IMR-90 (cell line): ENCODE measurements at regions not wholly inside any gene's neighbourhood (a gene's known extent, or its start where the extent isn't known, plus 50 kb on each side); places are given as distances from the start of the nearest gene placed in this dataset.

Experiments used
- ATAC-seq: fragments of 200-7000 bp; cut with Tn5 transposase; 2 replicates; pipeline ENCODE4 v1.9.1; 2020; ENCODE audit warnings: low read depth, mild to moderate bottlenecking, moderate library complexity
- BruUV-seq: library from RNA; stranded (reverse); fragments of 400-500 nt; replicated peaks from 2 replicates; lab custom pipeline; 2021; lab: Mats Ljungman, UMichigan
- CTCF ChIA-PET: fragments of 300-600 bp; formaldehyde crosslinking; extraction: SDS; loops from one replicate; lab custom pipeline; 2021; ENCODE audit warnings: antibody characterized with exemption; lab: Yijun Ruan, JAX
- POLR2A ChIA-PET: fragments of 300-600 bp; sonication (Branson Sonifier 250); formaldehyde crosslinking; loops from one replicate; lab custom pipeline; 2022; ENCODE audit warnings: antibody characterized with exemption; ENCODE audit not compliant: unreplicated experiment; lab: Charles Lee
- DNase-seq: peaks from one replicate; pipeline ENCODE4 v3.0.0; 2013
- H2AFZ ChIP-seq: replicated peaks from 2 replicates; pipeline ENCODE3; 2013; ENCODE audit warnings: low read length, mild to moderate bottlenecking; ENCODE audit not compliant: poor library complexity
- H2AK5ac ChIP-seq: 2 replicates; pipeline ENCODE4 v1.6.1; 2013; ENCODE audit warnings: low read depth, low read length, inconsistent platforms
- H2AK9ac ChIP-seq: replicated peaks from 2 replicates; pipeline ENCODE3; 2013; ENCODE audit warnings: mild to moderate bottlenecking, low read depth, low read length, moderate library complexity; ENCODE audit not compliant: poor library complexity
- H2BK120ac ChIP-seq: 2 replicates; pipeline ENCODE4 v1.6.1; 2013; ENCODE audit warnings: low read depth, low read length, inconsistent platforms
- H2BK15ac ChIP-seq: 3 replicates; pipeline ENCODE4 v1.6.1; 2013; ENCODE audit warnings: low read depth, low read length, inconsistent platforms
- H2BK20ac ChIP-seq: 2 replicates; pipeline ENCODE4 v1.6.1; 2013; ENCODE audit warnings: low read depth, mild to moderate bottlenecking, inconsistent platforms, low read length, moderate library complexity
- H2BK5ac ChIP-seq: 2 replicates; pipeline ENCODE4 v1.6.1; 2013; ENCODE audit warnings: mild to moderate bottlenecking, low read depth, low read length, inconsistent platforms; ENCODE audit not compliant: poor library complexity, severe bottlenecking
- H3K14ac ChIP-seq: replicated peaks from 2 replicates; pipeline ENCODE4 v1.6.1; 2013; ENCODE audit warnings: low read depth, low read length, inconsistent platforms
- H3K18ac ChIP-seq: 2 replicates; pipeline ENCODE4 v1.6.1; 2013; ENCODE audit warnings: low read depth, low read length, control low read depth
- H3K23ac ChIP-seq: 2 replicates; pipeline ENCODE4 v1.6.1; 2013; ENCODE audit warnings: low read depth, low read length, inconsistent platforms
- H3K27ac ChIP-seq: 2 replicates; pipeline ENCODE4 v1.5.1; 2013; ENCODE audit warnings: mild to moderate bottlenecking, control low read depth, low read length; ENCODE audit not compliant: insufficient read depth
- H3K27me3 ChIP-seq: 2 replicates; pipeline ENCODE4 v1.6.1; 2013; ENCODE audit warnings: low read length; ENCODE audit not compliant: control insufficient read depth, insufficient read depth
- H3K36me3 ChIP-seq: 2 replicates; pipeline ENCODE4 v1.6.1; 2013; ENCODE audit warnings: low read length, mixed read lengths; ENCODE audit not compliant: control insufficient read depth, insufficient read depth
- H3K4ac ChIP-seq: 2 replicates; pipeline ENCODE4 v1.6.1; 2013; ENCODE audit warnings: low read depth, low read length, inconsistent platforms
- H3K4me1 ChIP-seq: 2 replicates; pipeline ENCODE4 v1.6.1; 2013; ENCODE audit warnings: low read length, mixed read lengths; ENCODE audit not compliant: control insufficient read depth, insufficient read depth
- H3K4me2 ChIP-seq: 2 replicates; pipeline ENCODE4 v1.6.1; 2013; ENCODE audit warnings: low read depth, mild to moderate bottlenecking, control low read depth, low read length, moderate library complexity
- H3K4me3 ChIP-seq: 2 replicates; pipeline ENCODE4 v1.5.1; 2013; ENCODE audit warnings: low read depth, mild to moderate bottlenecking, control low read depth, low read length, moderate library complexity; ENCODE audit not compliant: insufficient read depth
- H3K56ac ChIP-seq: 2 replicates; pipeline ENCODE4 v1.6.1; 2013; ENCODE audit warnings: low read length, inconsistent platforms; ENCODE audit not compliant: insufficient read depth; ENCODE audit errors: extremely low read depth
- H3K79me1 ChIP-seq, 2 experiments: 2 replicates each; pipeline ENCODE4 v1.6.1; 2013; ENCODE audit warnings: low read length in 2 of 2, inconsistent platforms in 1 of 2, low read depth in 1 of 2
- H3K9ac ChIP-seq: 2 replicates; pipeline ENCODE4 v1.6.1; 2013; ENCODE audit warnings: low read depth, low read length, control low read depth
- H3K9me1 ChIP-seq: 2 replicates; pipeline ENCODE4 v1.6.1; 2013; ENCODE audit warnings: low read length, inconsistent platforms; ENCODE audit not compliant: insufficient read depth
- H3K9me3 ChIP-seq: 2 replicates; pipeline ENCODE4 v1.6.1; 2013; ENCODE audit warnings: low read length; ENCODE audit not compliant: control insufficient read depth, insufficient read depth
- H4K20me1 ChIP-seq: 2 replicates; pipeline ENCODE4 v1.6.1; 2013; ENCODE audit warnings: low read length, inconsistent platforms; ENCODE audit not compliant: insufficient read depth
- H4K5ac ChIP-seq: 2 replicates; pipeline ENCODE4 v1.6.1; 2013; ENCODE audit warnings: mild to moderate bottlenecking, low read depth, low read length, control low read depth
- H4K8ac ChIP-seq, 2 experiments: 2 replicates each; pipeline ENCODE4 v1.6.1; 2013; ENCODE audit warnings: low read depth in 2 of 2, low read length in 2 of 2, control low read depth in 1 of 2, inconsistent platforms in 1 of 2
- H4K91ac ChIP-seq: 2 replicates; pipeline ENCODE4 v1.6.1; 2013; ENCODE audit warnings: low read depth, low read length, inconsistent platforms; ENCODE audit not compliant: insufficient read depth
- BHLHE40 ChIP-seq: fragments of 150-350 bp; IDR thresholded peaks from 2 replicates; pipeline ENCODE4 v1.6.1; 2016; ENCODE audit warnings: mild to moderate bottlenecking, low read depth, low read length
- WGBS, 2 experiments: methylation state at CpG; one replicate each; pipeline versions ENCODE4 v1.1.5 to v1.1.7; 2013; ENCODE audit warnings: missing lambda C conversion rate in 2 of 2; ENCODE audit not compliant: insufficient read length in 1 of 2; ENCODE audit errors: extremely low coverage in 2 of 2; 5-methylcytosine and 5-hydroxymethylcytosine counted together
- dilution Hi-C: fragments of 300-500 bp; cut with HindIII; formaldehyde crosslinking; loops from one replicate; pipeline ENCODE4 v1.14.3; 2018; ENCODE audit warnings: low sequenced_read_pairs; ENCODE audit not compliant: unreplicated experiment
- in situ Hi-C: fragments of 300-500 bp; cut with MboI; formaldehyde crosslinking; loops from 3 replicates; pipeline ENCODE4 v1.14.3; 2019; ENCODE audit warnings: low sequenced_read_pairs, inconsistent platforms, mixed read lengths
- intact Hi-C: fragments of 100-400 bp; cut with micrococcal nuclease; formaldehyde crosslinking; loops from 2 replicates; pipeline ENCODE4 v1.10.0; 2022

- Histone ChIP-seq H3K56ac (no peak overlapping the region), H3K4me3 (no peak overlapping the region), H2AFZ (no peak overlapping the region), H3K9ac (no peak overlapping the region), H2AK9ac (no peak overlapping the region), H3K9me3 (no peaks in the 10 kb centered on the region), H4K8ac (no peak overlapping the region), H3K23ac (no peak overlapping the region), H3K18ac (no peak overlapping the region), H3K4me1 (no peaks in the 10 kb centered on the region), H3K36me3 (no peaks in the 10 kb centered on the region), H3K4me2 (no peak overlapping the region), H4K91ac (no peak overlapping the region), H3K27me3 (no peaks in the 10 kb centered on the region; the same call in 1 of the 2 replicates), H3K4ac (no peak overlapping the region), H2BK15ac (no peak overlapping the region), H3K27ac (no peak overlapping the region), H2BK5ac (no peak overlapping the region), H2AK5ac (no peak overlapping the region), H3K14ac (no peak overlapping the region), H4K5ac (no peak overlapping the region), H3K9me1 (no peaks in the 10 kb centered on the region), H2BK20ac (no peak overlapping the region), H2BK120ac (no peak overlapping the region), H3K79me1 (no peaks in the 10 kb centered on the region), H4K20me1 (no peaks in the 10 kb centered on the region)
- in situ Hi-C loops, result no loop called here
- ATAC-seq (peak; percentile 70), DNase-seq (peak; percentile 5)
- no CpG with 5 or more reads among the region's 1 CpG for WGBS, 2 experiments
- TF ChIP-seq BHLHE40, result no peak
- ChIA-PET CTCF (no interaction called here), POLR2A (no interaction called here)
- no TSS peak for BruUV-seq
- intact Hi-C loops, result no loop called here
- dilution Hi-C loops, result no loop called here
Measured at GRCh38 chr6:81381382-81381916, 371.0 kb downstream of the TENT5A start.
